C4-2B (cell line): ENCODE measurements at regions not wholly inside any gene's neighbourhood (a gene's known extent, or its start where the extent isn't known, plus 50 kb on each side); places are given as distances from the start of the nearest gene placed in this dataset.

Experiments
- ZFX ChIP-seq: fragments of 450-650 bp; IDR thresholded peaks from 2 replicates; pipeline ENCODE4 v1.6.1; 2017
- TF ChIP-seq, protein P1 (sequence below): fragments of 450-650 bp; conservative IDR thresholded peaks from 2 replicates; pipeline ENCODE4 v1.5.1; 2017; ENCODE audit warnings: mild to moderate bottlenecking

DNA sequence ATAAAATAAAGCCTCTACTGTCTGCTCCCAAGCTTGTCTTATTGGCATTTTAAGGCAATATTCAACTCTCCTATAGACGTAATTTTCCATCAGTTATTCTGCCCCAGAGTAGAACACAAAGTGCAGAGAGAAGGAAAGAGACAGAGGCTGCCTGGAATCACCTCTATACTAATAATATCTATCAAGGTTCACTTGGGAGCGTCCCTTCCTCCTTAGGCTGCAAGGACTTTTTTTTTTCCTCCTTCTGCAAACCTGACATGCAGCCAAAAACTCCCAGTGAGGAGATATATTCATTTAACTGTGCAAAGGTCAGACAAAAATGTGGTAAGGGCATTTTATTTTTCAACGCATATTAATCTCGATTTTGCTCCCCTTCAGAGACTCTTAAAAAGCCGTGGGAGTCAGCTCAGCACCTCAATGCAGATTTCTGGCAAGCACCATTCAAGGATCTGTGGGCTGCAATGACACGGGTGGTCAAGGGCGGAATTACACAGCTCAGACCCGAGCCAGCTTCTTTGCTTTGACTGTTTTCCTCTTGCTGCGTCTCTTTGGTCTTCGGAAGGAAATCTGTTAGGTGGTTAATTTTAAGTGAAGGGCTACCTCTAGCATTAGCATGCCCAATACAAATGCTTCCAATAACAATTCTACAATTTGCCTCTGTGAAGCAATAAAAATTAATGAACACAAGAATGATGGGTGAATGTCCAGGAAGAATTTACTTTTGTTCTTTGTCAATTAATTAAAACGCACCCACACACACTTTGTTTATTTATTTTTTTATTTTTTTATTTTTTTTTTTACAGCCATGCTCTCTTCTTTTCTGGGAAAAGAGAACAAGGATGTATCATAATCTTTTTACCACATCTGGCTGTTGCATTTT lies 587.7 kb upstream of the GRAMD2B start:
- TF ChIP-seq, protein P1, sequence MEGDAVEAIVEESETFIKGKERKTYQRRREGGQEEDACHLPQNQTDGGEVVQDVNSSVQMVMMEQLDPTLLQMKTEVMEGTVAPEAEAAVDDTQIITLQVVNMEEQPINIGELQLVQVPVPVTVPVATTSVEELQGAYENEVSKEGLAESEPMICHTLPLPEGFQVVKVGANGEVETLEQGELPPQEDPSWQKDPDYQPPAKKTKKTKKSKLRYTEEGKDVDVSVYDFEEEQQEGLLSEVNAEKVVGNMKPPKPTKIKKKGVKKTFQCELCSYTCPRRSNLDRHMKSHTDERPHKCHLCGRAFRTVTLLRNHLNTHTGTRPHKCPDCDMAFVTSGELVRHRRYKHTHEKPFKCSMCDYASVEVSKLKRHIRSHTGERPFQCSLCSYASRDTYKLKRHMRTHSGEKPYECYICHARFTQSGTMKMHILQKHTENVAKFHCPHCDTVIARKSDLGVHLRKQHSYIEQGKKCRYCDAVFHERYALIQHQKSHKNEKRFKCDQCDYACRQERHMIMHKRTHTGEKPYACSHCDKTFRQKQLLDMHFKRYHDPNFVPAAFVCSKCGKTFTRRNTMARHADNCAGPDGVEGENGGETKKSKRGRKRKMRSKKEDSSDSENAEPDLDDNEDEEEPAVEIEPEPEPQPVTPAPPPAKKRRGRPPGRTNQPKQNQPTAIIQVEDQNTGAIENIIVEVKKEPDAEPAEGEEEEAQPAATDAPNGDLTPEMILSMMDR, result peak; percentile 84
- TF ChIP-seq ZFX, result no peak
